ENCODE measurements at regions not wholly inside any gene's neighbourhood (a gene's known extent, or its start where the extent isn't known, plus 50 kb on each side); places are given as distances from the start of the nearest gene placed in this dataset.

DNA sequence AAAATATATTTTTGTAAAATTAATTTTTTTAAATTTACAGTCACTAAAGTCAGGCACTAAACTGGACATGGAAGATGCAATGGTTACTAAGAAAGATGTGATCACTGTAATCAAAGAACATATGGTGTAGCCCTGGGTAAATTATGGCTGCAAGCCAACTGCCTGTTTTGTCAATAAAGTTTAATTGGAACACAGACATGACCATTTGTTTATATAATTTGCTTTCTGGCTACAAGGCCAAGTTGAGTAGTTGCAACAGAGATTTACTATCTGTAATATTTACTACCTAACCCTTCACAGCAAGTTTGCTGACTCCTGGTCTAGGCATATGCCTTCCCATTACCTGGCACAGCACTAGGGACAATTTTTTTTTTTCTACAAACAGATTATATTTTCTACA is 448.9 kb downstream of the ADRA2A start:
- no peaks in the 10 kb centered on the region for H3K27me3 ChIP-seq (ENCODE audit: control insufficient read depth in 5 of 5, insufficient read depth in 4 of 5, low read length in 5 of 5)
- H3K27ac ChIP-seq (ENCODE audit: low read depth, low read length) = no peak overlapping the region
- H3K4me1 ChIP-seq (ENCODE audit: control insufficient read depth in 5 of 5, insufficient read depth in 5 of 5, low read length in 5 of 5) = no peaks in the 10 kb centered on the region
- H3K9ac ChIP-seq (ENCODE audit: low read length in 5 of 5) = no peak overlapping the region
- no peak overlapping the region for H3K4me3 ChIP-seq (ENCODE audit: low read depth in 1 of 5, low read length in 5 of 5)
- H3K9me3 ChIP-seq (ENCODE audit: control insufficient read depth in 5 of 5, low read length in 5 of 5) = peaks cover 0 to 2% (median 0%) of the 10 kb centered on the region in 5 donors
- H3K36me3 ChIP-seq (ENCODE audit: control insufficient read depth in 5 of 5, insufficient read depth in 5 of 5, low read length in 5 of 5) = no peaks in the 10 kb centered on the region

DNA sequence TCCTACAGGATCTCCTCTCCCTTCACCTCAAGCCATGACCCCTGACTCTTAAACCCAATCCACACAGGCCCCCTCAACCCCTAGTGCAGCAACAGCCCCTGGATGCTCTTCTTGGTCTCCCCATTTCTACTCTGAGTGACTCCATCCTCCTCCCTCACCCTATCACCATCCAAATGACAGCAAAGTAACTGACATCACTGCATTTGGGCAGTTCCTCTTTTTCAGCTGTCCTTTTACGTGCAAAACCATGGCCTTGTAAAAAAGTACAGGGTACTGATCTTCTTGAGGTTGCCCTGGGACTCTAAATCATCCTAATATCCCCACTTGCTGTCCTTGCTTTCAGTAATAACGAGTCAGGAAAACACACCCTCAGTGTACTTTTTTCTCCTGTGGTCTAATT is 454.9 kb downstream of the ADRA2A start:
- Histone ChIP-seq H3K4me3 (ENCODE audit: low read depth in 1 of 5, low read length in 5 of 5) (no peak overlapping the region), H3K27me3 (ENCODE audit: control insufficient read depth in 5 of 5, insufficient read depth in 4 of 5, low read length in 5 of 5) (no peaks in the 10 kb centered on the region), H3K36me3 (ENCODE audit: control insufficient read depth in 5 of 5, insufficient read depth in 5 of 5, low read length in 5 of 5) (no peaks in the 10 kb centered on the region), H3K9ac (ENCODE audit: low read length in 5 of 5) (no peak overlapping the region), H3K27ac (ENCODE audit: low read depth, low read length) (no peak overlapping the region), H3K9me3 (ENCODE audit: control insufficient read depth in 5 of 5, low read length in 5 of 5) (peaks cover 0 to 2% (median 0%) of the 10 kb centered on the region in 5 donors), H3K4me1 (ENCODE audit: control insufficient read depth in 5 of 5, insufficient read depth in 5 of 5, low read length in 5 of 5) (no peaks in the 10 kb centered on the region)

DNA sequence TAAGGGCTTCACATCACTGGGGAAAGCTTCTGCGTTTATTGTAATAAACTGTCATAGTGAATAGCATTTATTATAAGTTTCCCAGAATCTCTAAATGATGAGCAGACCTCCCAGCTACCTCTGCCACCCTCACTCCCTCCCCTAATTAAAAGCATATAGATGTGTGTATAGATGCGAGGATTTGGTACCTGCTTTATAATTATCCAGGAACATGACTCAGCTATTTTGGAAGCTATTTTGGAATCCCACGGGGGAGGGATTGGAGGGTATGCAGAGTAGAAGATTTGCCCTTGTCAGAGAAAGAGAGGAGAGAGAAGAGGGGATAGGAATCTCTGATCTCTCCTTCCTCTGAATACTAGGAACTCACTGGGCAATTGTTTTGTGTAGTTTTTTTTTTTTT is 455.3 kb downstream of the ADRA2A start:
- no peaks in the 10 kb centered on the region for H3K36me3 ChIP-seq (ENCODE audit: control insufficient read depth in 5 of 5, insufficient read depth in 5 of 5, low read length in 5 of 5)
- H3K4me3 ChIP-seq (ENCODE audit: low read depth in 1 of 5, low read length in 5 of 5) = no peak overlapping the region
- no peak overlapping the region for H3K9ac ChIP-seq (ENCODE audit: low read length in 5 of 5)
- H3K27ac ChIP-seq (ENCODE audit: low read depth, low read length) = no peak overlapping the region
- H3K4me1 ChIP-seq (ENCODE audit: control insufficient read depth in 5 of 5, insufficient read depth in 5 of 5, low read length in 5 of 5) = no peaks in the 10 kb centered on the region
- H3K27me3 ChIP-seq (ENCODE audit: control insufficient read depth in 5 of 5, insufficient read depth in 4 of 5, low read length in 5 of 5) = no peaks in the 10 kb centered on the region
- peaks cover 0 to 2% (median 0%) of the 10 kb centered on the region in 5 donors for H3K9me3 ChIP-seq (ENCODE audit: control insufficient read depth in 5 of 5, low read length in 5 of 5)

DNA sequence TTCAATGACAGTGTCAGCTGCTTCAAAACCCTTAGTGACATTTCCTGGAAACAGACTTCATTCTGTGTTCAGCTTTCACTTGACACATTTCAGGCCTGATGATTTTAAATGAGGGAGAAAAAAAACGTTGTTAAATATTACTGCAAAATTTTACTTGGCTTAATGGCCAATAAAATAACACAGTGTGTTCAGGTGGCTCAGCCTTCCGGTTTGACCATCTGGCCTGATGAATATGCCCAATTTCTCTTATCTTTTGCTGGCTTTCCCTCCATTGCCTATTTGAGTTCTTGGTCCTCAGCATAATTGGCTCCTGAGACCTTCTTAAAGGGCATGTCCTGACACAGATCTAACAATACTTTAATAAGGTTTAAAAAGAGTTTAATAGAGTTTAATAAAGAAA is 462.4 kb downstream of the ADRA2A start:
- no peaks in the 10 kb centered on the region for H3K36me3 ChIP-seq (ENCODE audit: control insufficient read depth in 5 of 5, insufficient read depth in 5 of 5, low read length in 5 of 5)
- no peaks in the 10 kb centered on the region for H3K4me1 ChIP-seq (ENCODE audit: control insufficient read depth in 5 of 5, insufficient read depth in 5 of 5, low read length in 5 of 5)
- H3K27ac ChIP-seq (ENCODE audit: low read depth, low read length) = no peak overlapping the region
- no peak overlapping the region for H3K4me3 ChIP-seq (ENCODE audit: low read depth in 1 of 5, low read length in 5 of 5)
- H3K9ac ChIP-seq (ENCODE audit: low read length in 5 of 5) = no peak overlapping the region
- H3K9me3 ChIP-seq (ENCODE audit: control insufficient read depth in 5 of 5, low read length in 5 of 5) = no peaks in the 10 kb centered on the region
- no peaks in the 10 kb centered on the region for H3K27me3 ChIP-seq (ENCODE audit: control insufficient read depth in 5 of 5, insufficient read depth in 4 of 5, low read length in 5 of 5)

DNA sequence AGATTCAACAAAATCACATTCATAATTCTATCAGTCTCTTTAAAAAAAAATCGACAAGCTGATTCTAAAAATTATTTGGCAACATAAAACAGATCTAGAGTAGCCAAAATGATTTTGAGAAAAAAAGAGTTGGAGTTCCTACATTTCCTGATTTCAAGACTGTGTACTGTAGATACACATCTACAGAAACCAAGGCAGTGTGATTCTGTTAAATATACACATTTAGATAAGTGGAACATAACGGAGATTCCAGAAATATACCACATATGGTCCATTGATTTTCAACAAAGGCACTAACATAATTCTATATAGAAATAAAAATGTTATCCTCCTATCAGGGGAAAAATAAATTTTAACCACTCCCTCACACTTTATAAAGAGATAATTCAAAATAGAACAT is 467.0 kb downstream of the ADRA2A start:
- Histone ChIP-seq H3K4me3 (ENCODE audit: low read depth in 1 of 5, low read length in 5 of 5) (no peak overlapping the region), H3K27me3 (ENCODE audit: control insufficient read depth in 5 of 5, insufficient read depth in 4 of 5, low read length in 5 of 5) (no peaks in the 10 kb centered on the region), H3K4me1 (ENCODE audit: control insufficient read depth in 5 of 5, insufficient read depth in 5 of 5, low read length in 5 of 5) (no peaks in the 10 kb centered on the region), H3K36me3 (ENCODE audit: control insufficient read depth in 5 of 5, insufficient read depth in 5 of 5, low read length in 5 of 5) (no peaks in the 10 kb centered on the region), H3K9ac (ENCODE audit: low read length in 5 of 5) (no peak overlapping the region), H3K9me3 (ENCODE audit: control insufficient read depth in 5 of 5, low read length in 5 of 5) (no peaks in the 10 kb centered on the region), H3K27ac (ENCODE audit: low read depth, low read length) (no peak overlapping the region)

DNA sequence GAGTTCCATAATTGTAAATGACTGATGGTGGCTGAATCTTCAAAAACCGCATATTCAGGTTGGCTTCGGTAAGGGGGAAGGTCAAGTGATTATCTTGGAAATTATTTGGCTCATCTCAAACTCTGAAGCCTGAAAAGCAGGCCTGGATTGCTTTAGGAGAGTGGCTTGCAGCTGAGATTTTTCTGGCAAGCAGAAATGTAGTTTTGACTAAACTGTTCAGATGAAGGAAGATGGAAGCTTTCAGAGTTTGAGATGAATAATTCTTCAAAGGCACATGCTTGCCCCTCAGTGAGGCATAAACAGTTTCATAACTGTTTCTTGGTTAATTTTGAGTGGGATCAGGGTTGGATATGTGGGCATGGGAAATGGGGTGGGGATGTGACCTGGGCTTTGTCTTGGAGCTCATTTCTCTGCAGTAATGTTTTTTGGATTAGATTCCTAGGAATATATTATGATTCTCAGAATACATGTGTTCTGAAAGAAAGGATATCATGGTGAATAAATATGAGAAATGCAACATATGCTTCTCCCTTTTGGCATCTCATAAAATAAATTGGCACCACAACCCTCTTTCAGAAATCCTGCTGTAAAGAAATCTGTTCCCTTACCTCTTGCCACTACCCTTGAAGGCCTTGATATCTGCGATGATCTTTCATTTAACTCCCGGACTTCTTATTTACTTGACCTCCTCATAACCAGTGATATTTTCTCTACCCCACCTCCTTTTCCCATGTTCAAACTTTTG is 469.2 kb downstream of the ADRA2A start:
- Histone ChIP-seq H3K27ac (ENCODE audit: low read depth, low read length) (no peak overlapping the region), H3K36me3 (ENCODE audit: control insufficient read depth in 5 of 5, insufficient read depth in 5 of 5, low read length in 5 of 5) (no peaks in the 10 kb centered on the region), H3K4me3 (ENCODE audit: low read depth in 1 of 5, low read length in 5 of 5) (no peak overlapping the region), H3K4me1 (ENCODE audit: control insufficient read depth in 5 of 5, insufficient read depth in 5 of 5, low read length in 5 of 5) (peaks cover 0 to 3% (median 0%) of the 10 kb centered on the region in 5 donors), H3K9me3 (ENCODE audit: control insufficient read depth in 5 of 5, low read length in 5 of 5) (no peaks in the 10 kb centered on the region), H3K9ac (ENCODE audit: low read length in 5 of 5) (no peak overlapping the region), H3K27me3 (ENCODE audit: control insufficient read depth in 5 of 5, insufficient read depth in 4 of 5, low read length in 5 of 5) (no peaks in the 10 kb centered on the region)

DNA sequence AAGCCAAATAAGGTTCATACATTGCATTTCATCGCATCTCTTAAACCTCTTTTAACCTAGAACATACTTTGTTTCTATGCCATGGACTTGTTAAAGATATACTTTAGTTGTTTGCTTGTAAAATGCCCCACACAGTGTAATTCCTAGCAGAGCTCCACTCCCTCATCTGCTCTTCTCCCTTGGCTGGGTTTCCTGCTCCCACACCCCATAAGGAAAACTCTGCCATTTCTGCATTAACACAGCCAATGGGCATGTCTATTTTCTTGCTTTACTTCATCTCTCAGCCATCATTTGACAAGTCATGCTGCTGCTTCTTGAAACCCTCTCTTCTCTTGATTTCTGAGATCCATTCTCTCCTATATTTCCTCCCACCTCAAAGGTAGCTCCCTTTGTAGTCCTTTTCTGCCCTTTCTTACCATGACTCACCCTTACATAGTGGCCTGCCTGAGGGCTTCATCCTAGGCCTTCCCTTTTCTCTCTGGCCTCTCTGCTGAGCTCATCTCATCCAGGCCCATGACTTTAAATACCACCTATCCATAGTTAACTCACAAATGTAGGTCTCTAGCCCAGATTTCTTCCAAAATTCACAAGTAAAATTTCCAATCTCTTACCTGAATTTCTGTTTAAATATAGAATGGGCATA is 471.4 kb downstream of the ADRA2A start:
- H3K27ac ChIP-seq (ENCODE audit: low read depth, low read length) = no peak overlapping the region
- H3K36me3 ChIP-seq (ENCODE audit: control insufficient read depth in 5 of 5, insufficient read depth in 5 of 5, low read length in 5 of 5) = no peaks in the 10 kb centered on the region
- H3K4me3 ChIP-seq (ENCODE audit: low read depth in 1 of 5, low read length in 5 of 5) = no peak overlapping the region
- H3K27me3 ChIP-seq (ENCODE audit: control insufficient read depth in 5 of 5, insufficient read depth in 4 of 5, low read length in 5 of 5) = no peaks in the 10 kb centered on the region
- H3K4me1 ChIP-seq (ENCODE audit: control insufficient read depth in 5 of 5, insufficient read depth in 5 of 5, low read length in 5 of 5) = peaks cover 0 to 3% (median 0%) of the 10 kb centered on the region in 5 donors
- H3K9me3 ChIP-seq (ENCODE audit: control insufficient read depth in 5 of 5, low read length in 5 of 5) = no peaks in the 10 kb centered on the region
- H3K9ac ChIP-seq (ENCODE audit: low read length in 5 of 5) = no peak overlapping the region

DNA sequence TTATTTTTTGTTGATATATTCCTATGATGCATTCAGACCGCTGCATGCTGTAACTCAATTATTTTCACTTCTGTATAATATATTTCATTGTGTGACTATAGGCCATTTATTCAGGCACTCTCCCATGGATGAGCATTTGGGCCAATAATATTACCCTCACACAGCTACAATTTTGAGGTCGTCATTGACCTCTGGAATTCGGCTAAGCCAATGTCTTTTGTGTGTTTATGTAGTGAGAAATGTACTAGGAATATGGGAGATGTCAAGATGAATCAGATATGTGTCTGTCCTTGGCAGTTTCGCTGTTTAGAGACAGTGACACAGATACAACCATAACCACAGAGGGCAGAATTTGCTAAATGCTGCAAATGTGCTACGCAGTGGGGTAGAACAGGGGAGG is 474.2 kb downstream of the ADRA2A start:
- Histone ChIP-seq H3K36me3 (ENCODE audit: control insufficient read depth in 5 of 5, insufficient read depth in 5 of 5, low read length in 5 of 5) (no peaks in the 10 kb centered on the region), H3K27me3 (ENCODE audit: control insufficient read depth in 5 of 5, insufficient read depth in 4 of 5, low read length in 5 of 5) (no peaks in the 10 kb centered on the region), H3K9me3 (ENCODE audit: control insufficient read depth in 5 of 5, low read length in 5 of 5) (no peaks in the 10 kb centered on the region), H3K9ac (ENCODE audit: low read length in 5 of 5) (no peak overlapping the region), H3K4me3 (ENCODE audit: low read depth in 1 of 5, low read length in 5 of 5) (no peak overlapping the region), H3K4me1 (ENCODE audit: control insufficient read depth in 5 of 5, insufficient read depth in 5 of 5, low read length in 5 of 5) (peaks cover 0 to 3% (median 0%) of the 10 kb centered on the region in 5 donors), H3K27ac (ENCODE audit: low read depth, low read length) (no peak overlapping the region)

DNA sequence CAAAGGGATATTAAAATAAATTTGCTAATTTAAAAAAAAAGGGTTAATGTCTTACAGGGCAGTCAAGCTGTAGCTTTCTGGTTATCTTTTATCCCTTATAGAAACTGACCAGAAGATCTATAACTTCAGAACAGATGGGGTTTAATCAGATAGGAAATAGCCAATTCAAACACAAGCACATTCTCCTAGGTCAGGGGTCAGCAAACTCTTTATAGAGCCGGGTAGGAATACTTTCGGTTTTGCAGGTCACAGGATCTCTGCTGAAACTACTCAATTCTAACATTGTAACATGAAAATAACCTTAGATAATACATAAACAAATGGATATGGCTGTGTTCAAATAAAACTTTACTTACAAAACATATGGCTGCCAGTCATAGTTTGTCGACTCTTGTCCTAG is 479.8 kb downstream of the ADRA2A start:
- Histone ChIP-seq H3K27ac (ENCODE audit: low read depth, low read length) (no peak overlapping the region), H3K4me3 (ENCODE audit: low read depth in 1 of 5, low read length in 5 of 5) (peak overlapping the region in 3 of 5 donors; percentile 7 to 17 (median 17)), H3K36me3 (ENCODE audit: control insufficient read depth in 5 of 5, insufficient read depth in 5 of 5, low read length in 5 of 5) (no peaks in the 10 kb centered on the region), H3K4me1 (ENCODE audit: control insufficient read depth in 5 of 5, insufficient read depth in 5 of 5, low read length in 5 of 5) (peaks cover 0 to 52% (median 30%) of the 10 kb centered on the region in 5 donors), H3K27me3 (ENCODE audit: control insufficient read depth in 5 of 5, insufficient read depth in 4 of 5, low read length in 5 of 5) (no peaks in the 10 kb centered on the region), H3K9ac (ENCODE audit: low read length in 5 of 5) (no peak overlapping the region), H3K9me3 (ENCODE audit: control insufficient read depth in 5 of 5, low read length in 5 of 5) (no peaks in the 10 kb centered on the region)

DNA sequence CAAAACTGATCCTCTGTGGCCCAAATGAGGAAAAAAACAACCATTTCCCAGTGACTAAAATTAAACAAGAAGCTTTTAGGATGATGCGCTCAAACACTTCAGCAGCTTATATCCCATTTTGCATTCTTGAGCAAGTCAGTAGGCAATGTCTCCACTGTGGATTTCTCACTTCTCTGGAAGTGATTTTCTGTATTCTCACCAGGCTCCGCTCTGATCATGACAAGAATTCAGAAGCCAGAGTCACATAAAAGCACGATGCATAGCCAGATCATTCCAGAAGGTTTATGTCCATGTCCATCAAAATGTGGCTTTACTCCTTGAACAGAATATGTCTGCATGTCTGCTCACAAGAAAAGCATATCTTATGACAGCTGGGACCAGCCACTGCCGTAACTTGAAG is 481.4 kb downstream of the ADRA2A start:
- H3K9me3 ChIP-seq (ENCODE audit: control insufficient read depth in 5 of 5, low read length in 5 of 5) = no peaks in the 10 kb centered on the region
- no peaks in the 10 kb centered on the region for H3K36me3 ChIP-seq (ENCODE audit: control insufficient read depth in 5 of 5, insufficient read depth in 5 of 5, low read length in 5 of 5)
- H3K4me1 ChIP-seq (ENCODE audit: control insufficient read depth in 5 of 5, insufficient read depth in 5 of 5, low read length in 5 of 5) = peaks cover 0 to 53% (median 30%) of the 10 kb centered on the region in 5 donors
- H3K27me3 ChIP-seq (ENCODE audit: control insufficient read depth in 5 of 5, insufficient read depth in 4 of 5, low read length in 5 of 5) = no peaks in the 10 kb centered on the region
- H3K27ac ChIP-seq (ENCODE audit: low read depth, low read length) = no peak overlapping the region
- no peak overlapping the region for H3K4me3 ChIP-seq (ENCODE audit: low read depth in 1 of 5, low read length in 5 of 5)
- no peak overlapping the region for H3K9ac ChIP-seq (ENCODE audit: low read length in 5 of 5)

Measured in subcutaneous abdominal adipose tissue (tissue), 5 donors.